HepG2 (cell line): ENCODE measurements at regions not wholly inside any gene's neighbourhood (a gene's known extent, or its start where the extent isn't known, plus 50 kb on each side); places are given as distances from the start of the nearest gene placed in this dataset.

Experiments
- MEF2D ChIP-seq: sonication (generic); formaldehyde crosslinking; IDR thresholded peaks from 2 replicates; pipeline ENCODE4 v1.5.1; 2020; ENCODE audit warnings: mild to moderate bottlenecking, missing genetic modification reagents
- PAWR ChIP-seq: sonication (generic); formaldehyde crosslinking; IDR thresholded peaks from 2 replicates; pipeline ENCODE4 v1.4.0; 2020; ENCODE audit warnings: missing genetic modification reagents, mild to moderate bottlenecking, borderline replicate concordance
- POLR2G ChIP-seq: fragments of 200-400 bp; formaldehyde crosslinking; IDR thresholded peaks from 2 replicates; pipeline ENCODE4 v1.6.1; 2018; ENCODE audit warnings: mild to moderate bottlenecking, low read depth, low read length, moderate library complexity
- TAF1 ChIP-seq: sonication (generic); formaldehyde crosslinking; IDR thresholded peaks from 2 replicates; pipeline ENCODE4 v1.4.0; 2020; ENCODE audit warnings: missing genetic modification reagents
- TBX3 ChIP-seq: fragments of 450-650 bp; IDR thresholded peaks from 2 replicates; pipeline ENCODE4 v1.6.1; 2017; ENCODE audit warnings: antibody characterized with exemption, mild to moderate bottlenecking, inconsistent platforms, borderline replicate concordance
- ZC3H13 ChIP-seq: sonication (generic); formaldehyde crosslinking; IDR thresholded peaks from 2 replicates; pipeline ENCODE4 v1.8.1; 2023; ENCODE audit warnings: mild to moderate bottlenecking, missing genetic modification reagents, moderate library complexity
- ZNF451 ChIP-seq: sonication (generic); formaldehyde crosslinking; IDR thresholded peaks from 2 replicates; pipeline ENCODE4 v1.5.0; 2020; ENCODE audit warnings: mild to moderate bottlenecking, missing genetic modification reagents
- ZNF567 ChIP-seq: sonication (generic); formaldehyde crosslinking; IDR thresholded peaks from 2 replicates; pipeline ENCODE4 v1.8.1; 2023; ENCODE audit warnings: mild to moderate bottlenecking, missing genetic modification reagents, borderline replicate concordance
- ZNF607 ChIP-seq: sonication (generic); formaldehyde crosslinking; IDR thresholded peaks from 2 replicates; pipeline ENCODE4 v1.5.1; 2020; ENCODE audit warnings: missing genetic modification reagents, mild to moderate bottlenecking, borderline replicate concordance
- ZNF790 ChIP-seq: sonication (generic); formaldehyde crosslinking; IDR thresholded peaks from 2 replicates; pipeline ENCODE4 v1.8.0; 2022; ENCODE audit warnings: missing genetic modification reagents, mild to moderate bottlenecking, borderline replicate concordance
- ZNF792 ChIP-seq: IDR thresholded peaks from 2 replicates; pipeline ENCODE4 v1.6.1; 2016
- ZZZ3 ChIP-seq: sonication (generic); formaldehyde crosslinking; IDR thresholded peaks from 2 replicates; pipeline ENCODE4 v1.4.0; 2020; ENCODE audit warnings: missing genetic modification reagents, mild to moderate bottlenecking, borderline replicate concordance
- TF ChIP-seq, protein P1 (sequence below): sonication (generic); formaldehyde crosslinking; IDR thresholded peaks from 2 replicates; pipeline ENCODE4 v1.5.0; 2020; ENCODE audit warnings: mild to moderate bottlenecking, missing genetic modification reagents, borderline replicate concordance
- TF ChIP-seq, protein P2 (sequence below): sonication (generic); formaldehyde crosslinking; IDR thresholded peaks from 2 replicates; pipeline ENCODE4 v1.4.0; 2020; ENCODE audit warnings: mild to moderate bottlenecking, missing genetic modification reagents

DNA sequence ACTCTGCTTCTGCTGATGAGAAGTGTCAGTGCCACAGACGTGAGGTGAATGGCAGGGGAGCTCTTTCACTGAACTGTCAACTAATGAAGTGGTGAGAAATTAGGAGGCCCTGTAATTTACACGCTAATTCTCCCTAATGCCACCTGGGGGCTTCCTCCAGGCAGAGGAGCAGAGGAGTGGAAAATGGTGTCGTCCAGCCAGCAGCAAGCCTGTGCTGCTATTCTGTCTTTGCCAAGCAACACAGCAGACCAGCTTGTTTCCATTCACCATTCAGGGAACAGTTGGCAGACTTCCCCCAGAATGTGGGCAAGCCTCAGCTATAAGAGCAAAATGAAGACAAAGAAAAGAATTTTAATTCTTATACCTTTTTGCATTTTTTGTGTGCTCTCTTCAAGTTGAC, 245.2 kb upstream of the TET2 start (continued):
- TF ChIP-seq, protein P1, sequence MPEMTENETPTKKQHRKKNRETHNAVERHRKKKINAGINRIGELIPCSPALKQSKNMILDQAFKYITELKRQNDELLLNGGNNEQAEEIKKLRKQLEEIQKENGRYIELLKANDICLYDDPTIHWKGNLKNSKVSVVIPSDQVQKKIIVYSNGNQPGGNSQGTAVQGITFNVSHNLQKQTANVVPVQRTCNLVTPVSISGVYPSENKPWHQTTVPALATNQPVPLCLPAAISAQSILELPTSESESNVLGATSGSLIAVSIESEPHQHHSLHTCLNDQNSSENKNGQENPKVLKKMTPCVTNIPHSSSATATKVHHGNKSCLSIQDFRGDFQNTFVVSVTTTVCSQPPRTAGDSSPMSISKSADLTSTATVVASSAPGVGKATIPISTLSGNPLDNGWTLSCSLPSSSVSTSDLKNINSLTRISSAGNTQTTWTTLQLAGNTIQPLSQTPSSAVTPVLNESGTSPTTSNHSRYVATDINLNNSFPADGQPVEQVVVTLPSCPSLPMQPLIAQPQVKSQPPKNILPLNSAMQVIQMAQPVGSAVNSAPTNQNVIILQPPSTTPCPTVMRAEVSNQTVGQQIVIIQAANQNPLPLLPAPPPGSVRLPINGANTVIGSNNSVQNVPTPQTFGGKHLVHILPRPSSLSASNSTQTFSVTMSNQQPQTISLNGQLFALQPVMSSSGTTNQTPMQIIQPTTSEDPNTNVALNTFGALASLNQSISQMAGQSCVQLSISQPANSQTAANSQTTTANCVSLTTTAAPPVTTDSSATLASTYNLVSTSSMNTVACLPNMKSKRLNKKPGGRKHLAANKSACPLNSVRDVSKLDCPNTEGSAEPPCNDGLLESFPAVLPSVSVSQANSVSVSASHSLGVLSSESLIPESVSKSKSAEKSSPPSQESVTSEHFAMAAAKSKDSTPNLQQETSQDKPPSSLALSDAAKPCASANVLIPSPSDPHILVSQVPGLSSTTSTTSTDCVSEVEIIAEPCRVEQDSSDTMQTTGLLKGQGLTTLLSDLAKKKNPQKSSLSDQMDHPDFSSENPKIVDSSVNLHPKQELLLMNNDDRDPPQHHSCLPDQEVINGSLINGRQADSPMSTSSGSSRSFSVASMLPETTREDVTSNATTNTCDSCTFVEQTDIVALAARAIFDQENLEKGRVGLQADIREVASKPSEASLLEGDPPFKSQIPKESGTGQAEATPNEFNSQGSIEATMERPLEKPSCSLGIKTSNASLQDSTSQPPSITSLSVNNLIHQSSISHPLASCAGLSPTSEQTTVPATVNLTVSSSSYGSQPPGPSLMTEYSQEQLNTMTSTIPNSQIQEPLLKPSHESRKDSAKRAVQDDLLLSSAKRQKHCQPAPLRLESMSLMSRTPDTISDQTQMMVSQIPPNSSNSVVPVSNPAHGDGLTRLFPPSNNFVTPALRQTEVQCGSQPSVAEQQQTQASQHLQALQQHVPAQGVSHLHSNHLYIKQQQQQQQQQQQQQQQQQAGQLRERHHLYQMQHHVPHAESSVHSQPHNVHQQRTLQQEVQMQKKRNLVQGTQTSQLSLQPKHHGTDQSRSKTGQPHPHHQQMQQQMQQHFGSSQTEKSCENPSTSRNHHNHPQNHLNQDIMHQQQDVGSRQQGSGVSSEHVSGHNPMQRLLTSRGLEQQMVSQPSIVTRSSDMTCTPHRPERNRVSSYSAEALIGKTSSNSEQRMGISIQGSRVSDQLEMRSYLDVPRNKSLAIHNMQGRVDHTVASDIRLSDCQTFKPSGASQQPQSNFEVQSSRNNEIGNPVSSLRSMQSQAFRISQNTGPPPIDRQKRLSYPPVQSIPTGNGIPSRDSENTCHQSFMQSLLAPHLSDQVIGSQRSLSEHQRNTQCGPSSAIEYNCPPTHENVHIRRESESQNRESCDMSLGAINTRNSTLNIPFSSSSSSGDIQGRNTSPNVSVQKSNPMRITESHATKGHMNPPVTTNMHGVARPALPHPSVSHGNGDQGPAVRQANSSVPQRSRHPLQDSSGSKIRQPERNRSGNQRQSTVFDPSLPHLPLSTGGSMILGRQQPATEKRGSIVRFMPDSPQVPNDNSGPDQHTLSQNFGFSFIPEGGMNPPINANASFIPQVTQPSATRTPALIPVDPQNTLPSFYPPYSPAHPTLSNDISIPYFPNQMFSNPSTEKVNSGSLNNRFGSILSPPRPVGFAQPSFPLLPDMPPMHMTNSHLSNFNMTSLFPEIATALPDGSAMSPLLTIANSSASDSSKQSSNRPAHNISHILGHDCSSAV (CRISPR knock-in tag): no peak
- TF ChIP-seq ZNF790 (no peak), PAWR (CRISPR knock-in tag) (no peak), ZC3H13 (CRISPR knock-in tag) (no peak), TAF1 (CRISPR knock-in tag) (no peak), TBX3 (no peak), ZNF607 (CRISPR knock-in tag) (no peak), ZNF567 (CRISPR knock-in tag) (no peak), ZZZ3 (CRISPR knock-in tag) (no peak), ZNF451 (CRISPR knock-in tag) (no peak), MEF2D (CRISPR knock-in tag) (no peak), ZNF792 (CRISPR knock-in tag) (no peak), POLR2G (no peak)
- TF ChIP-seq, protein P2, sequence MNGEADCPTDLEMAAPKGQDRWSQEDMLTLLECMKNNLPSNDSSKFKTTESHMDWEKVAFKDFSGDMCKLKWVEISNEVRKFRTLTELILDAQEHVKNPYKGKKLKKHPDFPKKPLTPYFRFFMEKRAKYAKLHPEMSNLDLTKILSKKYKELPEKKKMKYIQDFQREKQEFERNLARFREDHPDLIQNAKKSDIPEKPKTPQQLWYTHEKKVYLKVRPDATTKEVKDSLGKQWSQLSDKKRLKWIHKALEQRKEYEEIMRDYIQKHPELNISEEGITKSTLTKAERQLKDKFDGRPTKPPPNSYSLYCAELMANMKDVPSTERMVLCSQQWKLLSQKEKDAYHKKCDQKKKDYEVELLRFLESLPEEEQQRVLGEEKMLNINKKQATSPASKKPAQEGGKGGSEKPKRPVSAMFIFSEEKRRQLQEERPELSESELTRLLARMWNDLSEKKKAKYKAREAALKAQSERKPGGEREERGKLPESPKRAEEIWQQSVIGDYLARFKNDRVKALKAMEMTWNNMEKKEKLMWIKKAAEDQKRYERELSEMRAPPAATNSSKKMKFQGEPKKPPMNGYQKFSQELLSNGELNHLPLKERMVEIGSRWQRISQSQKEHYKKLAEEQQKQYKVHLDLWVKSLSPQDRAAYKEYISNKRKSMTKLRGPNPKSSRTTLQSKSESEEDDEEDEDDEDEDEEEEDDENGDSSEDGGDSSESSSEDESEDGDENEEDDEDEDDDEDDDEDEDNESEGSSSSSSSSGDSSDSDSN (CRISPR knock-in tag): no peak
